NCI-H446 treated with DMSO at 0.1 percent for 48 hours (cell line): ENCODE measurements at regions not wholly inside any gene's neighbourhood (a gene's known extent, or its start where the extent isn't known, plus 50 kb on each side); places are given as distances from the start of the nearest gene placed in this dataset.

Experiments used
- DNase-seq: peaks from one replicate; lab custom pipeline; 2025; lab: John Stamatoyannopoulos, UW

- DNase-seq, result no peak
These were observed 63.6 kb downstream of the NUDT12 start for GRCh38 chr5:103498800-103499551.

- no peak for DNase-seq
These were observed 64.4 kb downstream of the NUDT12 start for GRCh38 chr5:103498211-103498610.

GRCh38 chr5:103497781-103498180 lies 64.8 kb downstream of the NUDT12 start:
- DNase-seq, result no peak

- no peak for DNase-seq
These were observed 72.4 kb downstream of the NUDT12 start for GRCh38 chr5:103490030-103490739.

GRCh38 chr5:103489307-103489706 lies 73.3 kb downstream of the NUDT12 start:
- no peak for DNase-seq

GRCh38 chr5:103487822-103488493 lies 74.6 kb downstream of the NUDT12 start:
- no peak for DNase-seq

- no peak for DNase-seq
These were observed 75.4 kb downstream of the NUDT12 start for GRCh38 chr5:103487218-103487617.

GRCh38 chr5:103486739-103487138 lies 75.8 kb downstream of the NUDT12 start:
- no peak for DNase-seq

- DNase-seq, result no peak
These were observed 82.3 kb downstream of the NUDT12 start for GRCh38 chr5:103480246-103480645.

- no peak for DNase-seq
These were observed 84.9 kb downstream of the NUDT12 start for GRCh38 chr5:103477678-103478077.

GRCh38 chr5:103476811-103477210 lies 85.8 kb downstream of the NUDT12 start:
- no peak for DNase-seq

GRCh38 chr5:103475629-103476240 lies 86.9 kb downstream of the NUDT12 start:
- peak; percentile 31 for DNase-seq

- no peak for DNase-seq
These were observed 87.9 kb downstream of the NUDT12 start for GRCh38 chr5:103474677-103475076.

GRCh38 chr5:103473725-103474124 lies 88.9 kb downstream of the NUDT12 start:
- DNase-seq, result no peak

- DNase-seq, result no peak
These were observed 89.8 kb downstream of the NUDT12 start for GRCh38 chr5:103472830-103473229.

GRCh38 chr5:103472265-103472664 lies 90.3 kb downstream of the NUDT12 start:
- DNase-seq, result no peak

- DNase-seq, result no peak
These were observed 93.1 kb downstream of the NUDT12 start for GRCh38 chr5:103469288-103470040.

- DNase-seq, result no peak
These were observed 94.8 kb downstream of the NUDT12 start for GRCh38 chr5:103467831-103468230.

- peak; percentile 40 for DNase-seq
These were observed 96.1 kb downstream of the NUDT12 start for GRCh38 chr5:103466495-103466894.

- peak; percentile 42 for DNase-seq
These were observed 96.7 kb downstream of the NUDT12 start for GRCh38 chr5:103465891-103466290.

GRCh38 chr5:103464835-103465484 lies 97.6 kb downstream of the NUDT12 start:
- DNase-seq, result peak; percentile 87
